HG02885 (cell line): ENCODE measurements at regions not wholly inside any gene's neighbourhood (a gene's known extent, or its start where the extent isn't known, plus 50 kb on each side); places are given as distances from the start of the nearest gene placed in this dataset.
A peak's percentile ranks its signal among the peaks of the same experiment; 100 is the strongest.
"Not testable (repeated sequence)": the region's sequence is repeated elsewhere in the genome, so short reads cannot be mapped to it uniquely, and the experiment has no call there.

Experiments used
- ATAC-seq: cut with Tn5 transposase; IDR thresholded peaks from one replicate; pipeline ENCODE4 v1.9.1; 2021; ENCODE audit warnings: mild to moderate bottlenecking; ENCODE audit not compliant: unreplicated experiment, poor library complexity

- no peak for ATAC-seq
Measured at GRCh38 chr14:23828616-23829015, 125.0 kb upstream of the DHRS4 start.

GRCh38 chr14:23829736-23830471, 123.7 kb upstream of the DHRS4 start:
- no peak for ATAC-seq

- ATAC-seq: no peak
Measured at GRCh38 chr14:23831596-23831995, 122.0 kb upstream of the DHRS4 start.

GRCh38 chr14:23861666-23862065, 91.9 kb upstream of the DHRS4 start:
- no peak for ATAC-seq

- no peak for ATAC-seq
Measured at GRCh38 chr14:23862513-23862912, 91.1 kb upstream of the DHRS4 start.

GRCh38 chr14:23863836-23864235, 89.7 kb upstream of the DHRS4 start:
- no peak for ATAC-seq

GRCh38 chr14:23864259-23864658, 89.3 kb upstream of the DHRS4 start:
- ATAC-seq: no peak

GRCh38 chr14:23864861-23865260, 88.7 kb upstream of the DHRS4 start:
- no peak for ATAC-seq

GRCh38 chr14:23865502-23865901, 88.1 kb upstream of the DHRS4 start:
- no peak for ATAC-seq

- ATAC-seq: no peak
Measured at GRCh38 chr14:23866269-23866668, 87.3 kb upstream of the DHRS4 start.

- no peak for ATAC-seq
Measured at GRCh38 chr14:23869078-23869719, 84.4 kb upstream of the DHRS4 start.

- ATAC-seq: no peak
Measured at GRCh38 chr14:23876160-23876750, 77.3 kb upstream of the DHRS4 start.

GRCh38 chr14:23877111-23877510, 76.5 kb upstream of the DHRS4 start:
- ATAC-seq: peak; percentile 71

GRCh38 chr14:23877538-23878180, 75.9 kb upstream of the DHRS4 start:
- ATAC-seq: peak; percentile 90

GRCh38 chr14:23881282-23881681, 72.3 kb upstream of the DHRS4 start:
- no peak for ATAC-seq

- no peak for ATAC-seq
Measured at GRCh38 chr14:23883684-23884540, 69.7 kb upstream of the DHRS4 start.

- no peak for ATAC-seq
Measured at GRCh38 chr14:23884541-23884904, 69.0 kb upstream of the DHRS4 start.

- ATAC-seq: no peak
Measured at GRCh38 chr14:23887536-23887935, 66.0 kb upstream of the DHRS4 start.

GRCh38 chr14:23891717-23892116, 61.9 kb upstream of the DHRS4 start:
- not testable (repeated sequence) for ATAC-seq

GRCh38 chr14:23892289-23892688, 61.3 kb upstream of the DHRS4 start:
- ATAC-seq: not testable (repeated sequence)
